ENCODE measurements at regions not wholly inside any gene's neighbourhood (a gene's known extent, or its start where the extent isn't known, plus 50 kb on each side); places are given as distances from the start of the nearest gene placed in this dataset.

GRCh38 chr5:162995568-162995967 lies 441.8 kb upstream of the CCNG1 start:
- no peaks in the 10 kb centered on the region for H3K9me3 ChIP-seq (ENCODE audit: control insufficient read depth in 2 of 2, low read length in 2 of 2)
- no peaks in the 10 kb centered on the region for H3K27me3 ChIP-seq (ENCODE audit: control insufficient read depth, insufficient read depth, low read length)
- Mint-ChIP-seq H3K4me1 (no peaks in the 10 kb centered on the region), H3K27ac (no peak overlapping the region), H3K4me3 (no peak overlapping the region), H3K27me3 (no peaks in the 10 kb centered on the region), H3K36me3 (no peaks in the 10 kb centered on the region), H3K9me3 (peaks cover 2 to 6% (median 5%) of the 10 kb centered on the region in 7 donors)
- ATAC-seq (ENCODE audit: low read depth in 2 of 2) = no peak
- DNase-seq = no peak
- no peaks in the 10 kb centered on the region for H3K4me1 ChIP-seq (ENCODE audit: control insufficient read depth, insufficient read depth, low read length, poor library complexity, severe bottlenecking)
- H3K36me3 ChIP-seq (ENCODE audit: control insufficient read depth, insufficient read depth, low read length) = no peaks in the 10 kb centered on the region
- no peak overlapping the region for H3K4me3 ChIP-seq (ENCODE audit: low read depth, low read length)
- H3K27ac ChIP-seq (ENCODE audit: insufficient read depth, low read length, poor library complexity, severe bottlenecking) = no peak overlapping the region

GRCh38 chr5:162996053-162996452 lies 441.3 kb upstream of the CCNG1 start:
- Mint-ChIP-seq H3K36me3 (no peaks in the 10 kb centered on the region), H3K27me3 (no peaks in the 10 kb centered on the region), H3K4me3 (no peak overlapping the region), H3K9me3 (peaks cover 2 to 6% (median 5%) of the 10 kb centered on the region in 7 donors), H3K27ac (no peak overlapping the region), H3K4me1 (no peaks in the 10 kb centered on the region)
- no peak overlapping the region for H3K4me3 ChIP-seq (ENCODE audit: low read depth, low read length)
- H3K36me3 ChIP-seq (ENCODE audit: control insufficient read depth, insufficient read depth, low read length) = no peaks in the 10 kb centered on the region
- no peaks in the 10 kb centered on the region for H3K4me1 ChIP-seq (ENCODE audit: control insufficient read depth, insufficient read depth, low read length, poor library complexity, severe bottlenecking)
- no peak overlapping the region for H3K27ac ChIP-seq (ENCODE audit: insufficient read depth, low read length, poor library complexity, severe bottlenecking)
- no peaks in the 10 kb centered on the region for H3K9me3 ChIP-seq (ENCODE audit: control insufficient read depth in 2 of 2, low read length in 2 of 2)
- ATAC-seq (ENCODE audit: low read depth in 2 of 2) (no peak), DNase-seq (no peak)
- H3K27me3 ChIP-seq (ENCODE audit: control insufficient read depth, insufficient read depth, low read length) = no peaks in the 10 kb centered on the region

DNA sequence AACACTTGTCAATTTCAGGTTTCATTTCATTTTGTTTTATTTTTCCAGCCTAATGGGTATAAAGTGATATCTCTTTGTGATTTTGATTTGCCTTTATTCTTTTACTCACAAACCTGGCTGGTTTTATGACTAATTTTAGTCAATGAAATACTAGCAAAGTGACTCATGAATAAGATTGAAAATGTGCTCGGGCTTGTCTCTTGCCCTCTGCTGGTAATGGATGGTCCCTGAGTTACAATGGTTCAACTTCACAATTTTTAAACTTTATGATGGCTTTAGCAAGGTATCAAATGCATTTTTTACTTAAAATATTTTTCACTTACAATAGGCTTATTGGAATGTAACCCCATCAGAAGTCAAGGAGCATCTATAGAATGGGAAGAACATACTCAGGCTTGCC lies 431.4 kb upstream of the CCNG1 start:
- H3K4me3 Mint-ChIP-seq = no peak overlapping the region
- no peak for ATAC-seq (ENCODE audit: low read depth in 2 of 2)
- no peak overlapping the region for H3K4me3 ChIP-seq (ENCODE audit: low read depth, low read length)
- no peak overlapping the region for H3K27ac Mint-ChIP-seq
- no peaks in the 10 kb centered on the region for H3K27me3 Mint-ChIP-seq
- no peaks in the 10 kb centered on the region for H3K36me3 Mint-ChIP-seq
- H3K27ac ChIP-seq (ENCODE audit: insufficient read depth, low read length, poor library complexity, severe bottlenecking) = no peak overlapping the region
- H3K36me3 ChIP-seq (ENCODE audit: control insufficient read depth, insufficient read depth, low read length) = no peaks in the 10 kb centered on the region
- H3K27me3 ChIP-seq (ENCODE audit: control insufficient read depth, insufficient read depth, low read length) = no peaks in the 10 kb centered on the region
- no peaks in the 10 kb centered on the region for H3K9me3 ChIP-seq (ENCODE audit: control insufficient read depth in 2 of 2, low read length in 2 of 2)
- no peaks in the 10 kb centered on the region for H3K4me1 Mint-ChIP-seq
- peaks cover 2 to 19% (median 2%) of the 10 kb centered on the region in 7 donors for H3K9me3 Mint-ChIP-seq
- DNase-seq = no peak
- H3K4me1 ChIP-seq (ENCODE audit: control insufficient read depth, insufficient read depth, low read length, poor library complexity, severe bottlenecking) = no peaks in the 10 kb centered on the region

GRCh38 chr5:163022582-163023128 lies 414.7 kb upstream of the CCNG1 start:
- Mint-ChIP-seq H3K27ac (no peak overlapping the region), H3K36me3 (no peaks in the 10 kb centered on the region), H3K9me3 (peaks cover 0 to 10% (median 5%) of the 10 kb centered on the region in 7 donors), H3K4me3 (no peak overlapping the region), H3K27me3 (no peaks in the 10 kb centered on the region), H3K4me1 (no peaks in the 10 kb centered on the region)
- no peaks in the 10 kb centered on the region for H3K36me3 ChIP-seq (ENCODE audit: control insufficient read depth, insufficient read depth, low read length)
- ATAC-seq (ENCODE audit: low read depth in 2 of 2) (no peak), DNase-seq (no peak)
- no peaks in the 10 kb centered on the region for H3K4me1 ChIP-seq (ENCODE audit: control insufficient read depth, insufficient read depth, low read length, poor library complexity, severe bottlenecking)
- H3K4me3 ChIP-seq (ENCODE audit: low read depth, low read length) = no peak overlapping the region
- no peaks in the 10 kb centered on the region for H3K9me3 ChIP-seq (ENCODE audit: control insufficient read depth in 2 of 2, low read length in 2 of 2)
- H3K27me3 ChIP-seq (ENCODE audit: control insufficient read depth, insufficient read depth, low read length) = no peaks in the 10 kb centered on the region
- H3K27ac ChIP-seq (ENCODE audit: insufficient read depth, low read length, poor library complexity, severe bottlenecking) = no peak overlapping the region

GRCh38 chr5:163023846-163024245 lies 413.5 kb upstream of the CCNG1 start:
- H3K27me3 ChIP-seq (ENCODE audit: control insufficient read depth, insufficient read depth, low read length) = no peaks in the 10 kb centered on the region
- H3K9me3 ChIP-seq (ENCODE audit: control insufficient read depth in 2 of 2, low read length in 2 of 2) = no peaks in the 10 kb centered on the region
- no peaks in the 10 kb centered on the region for H3K4me1 Mint-ChIP-seq
- no peaks in the 10 kb centered on the region for H3K4me1 ChIP-seq (ENCODE audit: control insufficient read depth, insufficient read depth, low read length, poor library complexity, severe bottlenecking)
- no peak overlapping the region for H3K27ac Mint-ChIP-seq
- H3K4me3 ChIP-seq (ENCODE audit: low read depth, low read length) = no peak overlapping the region
- peaks cover 0 to 10% (median 5%) of the 10 kb centered on the region in 7 donors for H3K9me3 Mint-ChIP-seq
- H3K27ac ChIP-seq (ENCODE audit: insufficient read depth, low read length, poor library complexity, severe bottlenecking) = no peak overlapping the region
- ATAC-seq (ENCODE audit: low read depth in 2 of 2) = no peak
- H3K27me3 Mint-ChIP-seq = no peaks in the 10 kb centered on the region
- no peaks in the 10 kb centered on the region for H3K36me3 ChIP-seq (ENCODE audit: control insufficient read depth, insufficient read depth, low read length)
- no peak overlapping the region for H3K4me3 Mint-ChIP-seq
- no peaks in the 10 kb centered on the region for H3K36me3 Mint-ChIP-seq
- no peak for DNase-seq

GRCh38 chr5:163024936-163025335 lies 412.5 kb upstream of the CCNG1 start:
- Histone ChIP-seq H3K4me1 (ENCODE audit: control insufficient read depth, insufficient read depth, low read length, poor library complexity, severe bottlenecking) (no peaks in the 10 kb centered on the region), H3K9me3 (ENCODE audit: control insufficient read depth in 2 of 2, low read length in 2 of 2) (no peaks in the 10 kb centered on the region), H3K27ac (ENCODE audit: insufficient read depth, low read length, poor library complexity, severe bottlenecking) (no peak overlapping the region), H3K36me3 (ENCODE audit: control insufficient read depth, insufficient read depth, low read length) (no peaks in the 10 kb centered on the region), H3K4me3 (ENCODE audit: low read depth, low read length) (no peak overlapping the region), H3K27me3 (ENCODE audit: control insufficient read depth, insufficient read depth, low read length) (no peaks in the 10 kb centered on the region)
- DNase-seq (no peak), ATAC-seq (ENCODE audit: low read depth in 2 of 2) (no peak)
- Mint-ChIP-seq H3K36me3 (no peaks in the 10 kb centered on the region), H3K27ac (no peak overlapping the region), H3K4me1 (no peaks in the 10 kb centered on the region), H3K4me3 (no peak overlapping the region), H3K27me3 (no peaks in the 10 kb centered on the region), H3K9me3 (peaks cover 2 to 12% (median 5%) of the 10 kb centered on the region in 7 donors)

DNA sequence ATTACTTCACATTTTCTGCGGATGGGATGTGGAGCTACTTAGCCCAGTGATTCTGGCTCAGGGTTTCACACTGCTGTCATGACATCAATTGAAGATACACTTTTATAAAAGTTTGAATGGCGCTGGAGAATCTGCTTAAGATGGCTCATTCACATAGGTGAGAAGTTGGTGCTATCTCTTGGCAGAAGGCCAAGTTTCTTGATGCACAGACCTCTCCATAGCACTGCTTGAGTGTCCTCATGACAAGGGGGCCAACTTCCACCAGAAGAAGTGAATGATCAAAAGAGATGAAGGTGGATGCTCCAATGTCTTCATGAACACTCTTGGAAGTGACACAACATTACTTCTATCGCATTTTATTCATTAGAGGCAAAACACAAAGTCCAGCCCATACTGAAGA lies 403.7 kb upstream of the CCNG1 start:
- H3K4me3 ChIP-seq (ENCODE audit: low read depth, low read length) = no peak overlapping the region
- no peaks in the 10 kb centered on the region for H3K36me3 Mint-ChIP-seq
- peaks cover 0 to 19% (median 3%) of the 10 kb centered on the region in 7 donors for H3K9me3 Mint-ChIP-seq
- H3K4me3 Mint-ChIP-seq = no peak overlapping the region
- no peak overlapping the region for H3K27ac ChIP-seq (ENCODE audit: insufficient read depth, low read length, poor library complexity, severe bottlenecking)
- no peaks in the 10 kb centered on the region for H3K36me3 ChIP-seq (ENCODE audit: control insufficient read depth, insufficient read depth, low read length)
- no peaks in the 10 kb centered on the region for H3K27me3 Mint-ChIP-seq
- H3K27ac Mint-ChIP-seq = no peak overlapping the region
- H3K9me3 ChIP-seq (ENCODE audit: control insufficient read depth in 2 of 2, low read length in 2 of 2) = no peaks in the 10 kb centered on the region
- DNase-seq (no peak), ATAC-seq (ENCODE audit: low read depth in 2 of 2) (no peak)
- H3K27me3 ChIP-seq (ENCODE audit: control insufficient read depth, insufficient read depth, low read length) = no peaks in the 10 kb centered on the region
- no peaks in the 10 kb centered on the region for H3K4me1 ChIP-seq (ENCODE audit: control insufficient read depth, insufficient read depth, low read length, poor library complexity, severe bottlenecking)
- no peaks in the 10 kb centered on the region for H3K4me1 Mint-ChIP-seq

- H3K4me3 ChIP-seq (ENCODE audit: low read depth, low read length) = no peak overlapping the region
- H3K27me3 ChIP-seq (ENCODE audit: control insufficient read depth, insufficient read depth, low read length) = no peaks in the 10 kb centered on the region
- Mint-ChIP-seq H3K4me3 (no peak overlapping the region), H3K36me3 (no peaks in the 10 kb centered on the region), H3K27ac (no peak overlapping the region), H3K27me3 (no peaks in the 10 kb centered on the region), H3K4me1 (no peaks in the 10 kb centered on the region), H3K9me3 (peaks cover 0 to 34% (median 5%) of the 10 kb centered on the region in 7 donors)
- H3K9me3 ChIP-seq (ENCODE audit: control insufficient read depth in 2 of 2, low read length in 2 of 2) = peaks cover 0 to 7% of the 10 kb centered on the region in 2 experiments
- H3K36me3 ChIP-seq (ENCODE audit: control insufficient read depth, insufficient read depth, low read length) = no peaks in the 10 kb centered on the region
- no peaks in the 10 kb centered on the region for H3K4me1 ChIP-seq (ENCODE audit: control insufficient read depth, insufficient read depth, low read length, poor library complexity, severe bottlenecking)
- no peak for DNase-seq
- H3K27ac ChIP-seq (ENCODE audit: insufficient read depth, low read length, poor library complexity, severe bottlenecking) = no peak overlapping the region
- ATAC-seq (ENCODE audit: low read depth in 2 of 2) = no peak
These were observed 396.1 kb upstream of the CCNG1 start for GRCh38 chr5:163041254-163041653.

Measured in CD4-positive, CD25-positive, alpha-beta regulatory T cell (primary cell).